RWPE1 (cell line): ENCODE measurements at regions not wholly inside any gene's neighbourhood (a gene's known extent, or its start where the extent isn't known, plus 50 kb on each side); places are given as distances from the start of the nearest gene placed in this dataset.

Experiments used
- CTCF ChIA-PET: fragments of 350-600 bp; sonication (Branson Sonifier 250); formaldehyde crosslinking; extraction: SDS; loops from one replicate; lab custom pipeline; 2021; lab: Yijun Ruan, JAX
- POLR2A ChIA-PET: fragments of 400-600 bp; formaldehyde crosslinking; extraction: SDS; loops from one replicate; lab custom pipeline; 2020; ENCODE audit warnings: antibody characterized with exemption; ENCODE audit not compliant: low non-redundant PET; lab: Yijun Ruan, JAX
- DNase-seq: peaks from one replicate; pipeline ENCODE4 v3.0.0; 2012; ENCODE audit warnings: low spot score
- H3K27ac ChIP-seq: fragments of 450-650 bp; 2 replicates; pipeline ENCODE4 v1.5.1; 2017
- TF ChIP-seq, protein P1 (sequence below): fragments of 450-650 bp; conservative IDR thresholded peaks from 2 replicates; pipeline ENCODE4 v1.5.1; 2017; ENCODE audit warnings: low read depth, mild to moderate bottlenecking

GRCh38 chr15:99909592-99910295 lies 176.5 kb upstream of the LYSMD4 start:
- TF ChIP-seq, protein P1, sequence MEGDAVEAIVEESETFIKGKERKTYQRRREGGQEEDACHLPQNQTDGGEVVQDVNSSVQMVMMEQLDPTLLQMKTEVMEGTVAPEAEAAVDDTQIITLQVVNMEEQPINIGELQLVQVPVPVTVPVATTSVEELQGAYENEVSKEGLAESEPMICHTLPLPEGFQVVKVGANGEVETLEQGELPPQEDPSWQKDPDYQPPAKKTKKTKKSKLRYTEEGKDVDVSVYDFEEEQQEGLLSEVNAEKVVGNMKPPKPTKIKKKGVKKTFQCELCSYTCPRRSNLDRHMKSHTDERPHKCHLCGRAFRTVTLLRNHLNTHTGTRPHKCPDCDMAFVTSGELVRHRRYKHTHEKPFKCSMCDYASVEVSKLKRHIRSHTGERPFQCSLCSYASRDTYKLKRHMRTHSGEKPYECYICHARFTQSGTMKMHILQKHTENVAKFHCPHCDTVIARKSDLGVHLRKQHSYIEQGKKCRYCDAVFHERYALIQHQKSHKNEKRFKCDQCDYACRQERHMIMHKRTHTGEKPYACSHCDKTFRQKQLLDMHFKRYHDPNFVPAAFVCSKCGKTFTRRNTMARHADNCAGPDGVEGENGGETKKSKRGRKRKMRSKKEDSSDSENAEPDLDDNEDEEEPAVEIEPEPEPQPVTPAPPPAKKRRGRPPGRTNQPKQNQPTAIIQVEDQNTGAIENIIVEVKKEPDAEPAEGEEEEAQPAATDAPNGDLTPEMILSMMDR: no peak; the same call in 1 of the 2 replicates
- no peak overlapping the region for H3K27ac ChIP-seq
- no peak for DNase-seq
- ChIA-PET CTCF (interaction anchor here (0.6 kb wide), 1 partner anchor 131 kb away, joined by 3 read pairs; no protein-coding TSS in a partner anchor), POLR2A (no interaction called here)

- POLR2A ChIA-PET: no interaction called here
- TF ChIP-seq, protein P1: no peak
- H3K27ac ChIP-seq: no peak overlapping the region
- CTCF ChIA-PET: no interaction called here
- no peak for DNase-seq
These were observed 174.5 kb upstream of the LYSMD4 start for GRCh38 chr15:99907698-99908097.

- POLR2A ChIA-PET: no interaction called here
- TF ChIP-seq, protein P1: no peak
- H3K27ac ChIP-seq: no peak overlapping the region
- DNase-seq: no peak
- CTCF ChIA-PET: no interaction called here
These were observed 173.6 kb upstream of the LYSMD4 start for GRCh38 chr15:99906793-99907192.

DNA sequence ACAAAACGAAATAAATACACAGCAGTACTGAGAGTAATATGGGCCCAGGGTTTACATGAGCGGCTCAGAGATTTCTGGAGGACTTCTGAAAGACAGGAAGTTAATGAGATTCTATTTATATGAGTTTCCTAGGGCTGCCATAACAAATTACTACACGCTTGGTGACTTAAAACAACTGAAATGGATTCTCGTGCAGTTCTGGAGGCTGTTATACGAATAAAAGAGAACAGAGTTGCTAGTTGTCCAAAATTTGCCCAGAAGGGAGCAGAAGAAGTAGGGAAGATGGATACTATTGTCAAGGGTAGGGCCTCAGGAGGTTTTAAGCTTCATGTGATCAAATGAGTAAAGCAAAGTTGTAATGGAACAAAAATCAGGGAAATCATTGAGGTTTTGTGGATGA lies 173.1 kb upstream of the LYSMD4 start:
- no peak for DNase-seq
- POLR2A ChIA-PET: no interaction called here
- CTCF ChIA-PET: no interaction called here

GRCh38 chr15:99902248-99902928 lies 169.2 kb upstream of the LYSMD4 start:
- H3K27ac ChIP-seq: no peak overlapping the region
- ChIA-PET CTCF (interaction anchor here (0.6 to 0.7 kb wide), 2 partner anchors 18 to 344 kb away, joined by 3 read pairs; no protein-coding TSS in a partner anchor), POLR2A (no interaction called here)
- TF ChIP-seq, protein P1: no peak
- DNase-seq: no peak

More for the DNA sequence above, 173.1 kb upstream of the LYSMD4 start:
- TF ChIP-seq, protein P1: no peak
- H3K27ac ChIP-seq: no peak overlapping the region

DNA sequence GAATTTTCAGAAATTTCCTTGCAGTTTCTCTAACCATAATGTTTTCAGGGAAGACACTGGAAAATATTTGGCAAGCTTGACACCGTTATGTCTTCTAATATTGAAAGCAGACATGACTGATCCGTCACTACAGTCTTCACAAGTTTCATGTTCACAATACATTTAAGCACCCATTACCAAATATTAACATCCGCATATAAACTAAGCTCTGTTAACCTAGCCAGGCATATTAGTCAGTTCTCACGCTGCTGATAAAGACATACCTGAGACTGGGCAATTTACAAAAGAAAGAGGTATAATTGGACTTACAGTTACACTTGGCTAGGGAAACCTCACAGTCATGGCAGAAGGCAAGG lies 162.7 kb upstream of the LYSMD4 start:
- TF ChIP-seq, protein P1: no peak
- ChIA-PET CTCF (no interaction called here), POLR2A (no interaction called here)
- no peak for DNase-seq
- H3K27ac ChIP-seq: no peak overlapping the region
